ENCODE measurements at regions not wholly inside any gene's neighbourhood (a gene's known extent, or its start where the extent isn't known, plus 50 kb on each side); places are given as distances from the start of the nearest gene placed in this dataset.

GRCh38 chr2:19807866-19808265, 93.9 kb downstream of the TTC32 start:
- Histone ChIP-seq H3K4me3 (ENCODE audit: low read depth, low read length) (no peak overlapping the region), H3K4me1 (ENCODE audit: control insufficient read depth, insufficient read depth, low read length, poor library complexity, severe bottlenecking) (no peaks in the 10 kb centered on the region), H3K36me3 (ENCODE audit: control insufficient read depth, insufficient read depth, low read length) (no peaks in the 10 kb centered on the region), H3K9me3 (ENCODE audit: control insufficient read depth in 2 of 2, low read length in 2 of 2) (no peaks in the 10 kb centered on the region), H3K27me3 (ENCODE audit: control insufficient read depth, insufficient read depth, low read length) (peaks cover under 1% of the 10 kb centered on the region), H3K27ac (ENCODE audit: insufficient read depth, low read length, poor library complexity, severe bottlenecking) (no peak overlapping the region)
- H3K4me3 Mint-ChIP-seq, result no peak overlapping the region
- H3K9me3 Mint-ChIP-seq, result peaks cover 0 to 4% (median 0%) of the 10 kb centered on the region in 7 donors
- ATAC-seq (ENCODE audit: low read depth in 2 of 2), result no peak
- no peaks in the 10 kb centered on the region for H3K4me1 Mint-ChIP-seq
- DNase-seq, result no peak
- no peak overlapping the region for H3K27ac Mint-ChIP-seq
- peaks cover 11% of the 10 kb centered on the region for H3K27me3 Mint-ChIP-seq
- no peaks in the 10 kb centered on the region for H3K36me3 Mint-ChIP-seq

- Histone ChIP-seq H3K36me3 (ENCODE audit: control insufficient read depth, insufficient read depth, low read length) (no peaks in the 10 kb centered on the region), H3K4me1 (ENCODE audit: control insufficient read depth, insufficient read depth, low read length, poor library complexity, severe bottlenecking) (no peaks in the 10 kb centered on the region), H3K27me3 (ENCODE audit: control insufficient read depth, insufficient read depth, low read length) (no peaks in the 10 kb centered on the region), H3K27ac (ENCODE audit: insufficient read depth, low read length, poor library complexity, severe bottlenecking) (no peak overlapping the region), H3K9me3 (ENCODE audit: control insufficient read depth in 2 of 2, low read length in 2 of 2) (no peaks in the 10 kb centered on the region), H3K4me3 (ENCODE audit: low read depth, low read length) (no peak overlapping the region)
- H3K36me3 Mint-ChIP-seq, result no peaks in the 10 kb centered on the region
- peaks cover 11% of the 10 kb centered on the region for H3K27me3 Mint-ChIP-seq
- no peaks in the 10 kb centered on the region for H3K4me1 Mint-ChIP-seq
- ATAC-seq (ENCODE audit: low read depth in 2 of 2) (no peak), DNase-seq (no peak)
- no peak overlapping the region for H3K4me3 Mint-ChIP-seq
- H3K27ac Mint-ChIP-seq, result no peak overlapping the region
- peaks cover 0 to 4% (median 0%) of the 10 kb centered on the region in 7 donors for H3K9me3 Mint-ChIP-seq
Measured at GRCh38 chr2:19807346-19807745, 94.4 kb downstream of the TTC32 start.

DNA sequence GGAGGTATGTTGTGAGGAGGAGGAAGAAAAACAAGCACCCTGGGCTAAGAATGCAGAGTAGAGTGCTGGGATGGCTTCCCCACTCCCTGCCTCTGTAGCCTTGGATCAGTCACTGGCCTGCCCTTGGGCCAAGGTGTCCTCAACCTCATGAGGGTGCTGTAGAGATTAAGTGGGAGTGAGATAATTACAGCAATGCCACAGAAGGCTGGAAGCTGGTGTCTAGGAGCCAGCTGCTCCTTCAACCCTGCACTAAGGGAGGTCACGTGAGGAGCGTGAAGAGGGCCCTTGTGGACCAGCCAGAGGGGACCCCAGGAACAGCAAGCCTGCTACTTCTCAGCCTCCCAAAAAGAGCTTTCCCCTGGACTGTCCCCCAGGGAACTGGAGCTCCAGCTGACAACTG, 95.2 kb downstream of the TTC32 start:
- H3K27me3 Mint-ChIP-seq, result peaks cover 11% of the 10 kb centered on the region
- DNase-seq (no peak), ATAC-seq (ENCODE audit: low read depth in 2 of 2) (no peak)
- no peaks in the 10 kb centered on the region for H3K4me1 Mint-ChIP-seq
- Histone ChIP-seq H3K27ac (ENCODE audit: insufficient read depth, low read length, poor library complexity, severe bottlenecking) (no peak overlapping the region), H3K4me1 (ENCODE audit: control insufficient read depth, insufficient read depth, low read length, poor library complexity, severe bottlenecking) (no peaks in the 10 kb centered on the region), H3K4me3 (ENCODE audit: low read depth, low read length) (no peak overlapping the region), H3K9me3 (ENCODE audit: control insufficient read depth in 2 of 2, low read length in 2 of 2) (no peaks in the 10 kb centered on the region), H3K36me3 (ENCODE audit: control insufficient read depth, insufficient read depth, low read length) (no peaks in the 10 kb centered on the region), H3K27me3 (ENCODE audit: control insufficient read depth, insufficient read depth, low read length) (no peaks in the 10 kb centered on the region)
- no peak overlapping the region for H3K4me3 Mint-ChIP-seq
- no peak overlapping the region for H3K27ac Mint-ChIP-seq
- H3K36me3 Mint-ChIP-seq, result no peaks in the 10 kb centered on the region
- peaks cover 0 to 4% (median 0%) of the 10 kb centered on the region in 7 donors for H3K9me3 Mint-ChIP-seq

- Histone ChIP-seq H3K4me3 (ENCODE audit: low read depth, low read length) (no peak overlapping the region), H3K27ac (ENCODE audit: insufficient read depth, low read length, poor library complexity, severe bottlenecking) (no peak overlapping the region), H3K4me1 (ENCODE audit: control insufficient read depth, insufficient read depth, low read length, poor library complexity, severe bottlenecking) (no peaks in the 10 kb centered on the region), H3K9me3 (ENCODE audit: control insufficient read depth in 2 of 2, low read length in 2 of 2) (no peaks in the 10 kb centered on the region), H3K27me3 (ENCODE audit: control insufficient read depth, insufficient read depth, low read length) (no peaks in the 10 kb centered on the region), H3K36me3 (ENCODE audit: control insufficient read depth, insufficient read depth, low read length) (no peaks in the 10 kb centered on the region)
- Mint-ChIP-seq H3K27me3 (peaks cover 11% of the 10 kb centered on the region), H3K4me3 (no peak overlapping the region), H3K9me3 (peaks cover 0 to 4% (median 0%) of the 10 kb centered on the region in 7 donors), H3K4me1 (no peaks in the 10 kb centered on the region), H3K36me3 (no peaks in the 10 kb centered on the region), H3K27ac (no peak overlapping the region)
- DNase-seq, result no peak
- no peak for ATAC-seq (ENCODE audit: low read depth in 2 of 2)
Measured at GRCh38 chr2:19806131-19806530, 95.7 kb downstream of the TTC32 start.

DNA sequence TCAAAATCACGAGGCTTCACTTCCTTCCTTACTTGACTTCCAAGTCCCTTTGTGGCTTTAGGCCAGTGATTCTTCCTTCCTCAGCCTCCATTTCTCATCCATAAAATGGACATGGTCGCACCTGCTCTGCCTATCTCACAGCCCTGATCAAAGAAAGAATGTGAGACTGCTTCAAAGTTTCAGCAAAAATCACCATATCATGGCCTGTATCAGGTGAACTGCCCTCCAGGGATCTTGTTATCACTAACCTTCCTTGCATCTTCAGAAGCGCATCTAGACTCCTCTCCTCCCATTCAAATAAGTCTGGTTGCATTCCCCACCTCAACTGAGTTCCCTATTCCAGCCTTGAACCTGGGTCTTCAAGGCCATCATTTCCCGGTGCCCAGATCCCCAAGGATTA, 96.5 kb downstream of the TTC32 start:
- no peak overlapping the region for H3K4me3 ChIP-seq (ENCODE audit: low read depth, low read length)
- Mint-ChIP-seq H3K36me3 (no peaks in the 10 kb centered on the region), H3K27me3 (peaks cover 11% of the 10 kb centered on the region), H3K27ac (no peak overlapping the region), H3K4me3 (no peak overlapping the region), H3K4me1 (no peaks in the 10 kb centered on the region), H3K9me3 (peaks cover 0 to 4% (median 0%) of the 10 kb centered on the region in 7 donors)
- no peaks in the 10 kb centered on the region for H3K36me3 ChIP-seq (ENCODE audit: control insufficient read depth, insufficient read depth, low read length)
- H3K4me1 ChIP-seq (ENCODE audit: control insufficient read depth, insufficient read depth, low read length, poor library complexity, severe bottlenecking), result no peaks in the 10 kb centered on the region
- ATAC-seq (ENCODE audit: low read depth in 2 of 2) (no peak), DNase-seq (no peak)
- no peak overlapping the region for H3K27ac ChIP-seq (ENCODE audit: insufficient read depth, low read length, poor library complexity, severe bottlenecking)
- no peaks in the 10 kb centered on the region for H3K9me3 ChIP-seq (ENCODE audit: control insufficient read depth in 2 of 2, low read length in 2 of 2)
- H3K27me3 ChIP-seq (ENCODE audit: control insufficient read depth, insufficient read depth, low read length), result no peaks in the 10 kb centered on the region

- Mint-ChIP-seq H3K4me3 (no peak overlapping the region), H3K27ac (no peak overlapping the region), H3K36me3 (no peaks in the 10 kb centered on the region), H3K9me3 (peaks cover 0 to 4% (median 0%) of the 10 kb centered on the region in 7 donors), H3K27me3 (peaks cover 10% of the 10 kb centered on the region), H3K4me1 (no peaks in the 10 kb centered on the region)
- Histone ChIP-seq H3K36me3 (ENCODE audit: control insufficient read depth, insufficient read depth, low read length) (no peaks in the 10 kb centered on the region), H3K27ac (ENCODE audit: insufficient read depth, low read length, poor library complexity, severe bottlenecking) (no peak overlapping the region), H3K4me3 (ENCODE audit: low read depth, low read length) (no peak overlapping the region), H3K9me3 (ENCODE audit: control insufficient read depth in 2 of 2, low read length in 2 of 2) (no peaks in the 10 kb centered on the region), H3K4me1 (ENCODE audit: control insufficient read depth, insufficient read depth, low read length, poor library complexity, severe bottlenecking) (no peaks in the 10 kb centered on the region), H3K27me3 (ENCODE audit: control insufficient read depth, insufficient read depth, low read length) (no peaks in the 10 kb centered on the region)
- DNase-seq (no peak), ATAC-seq (ENCODE audit: low read depth in 2 of 2) (no peak)
Measured at GRCh38 chr2:19804639-19805260, 97.0 kb downstream of the TTC32 start.

DNA sequence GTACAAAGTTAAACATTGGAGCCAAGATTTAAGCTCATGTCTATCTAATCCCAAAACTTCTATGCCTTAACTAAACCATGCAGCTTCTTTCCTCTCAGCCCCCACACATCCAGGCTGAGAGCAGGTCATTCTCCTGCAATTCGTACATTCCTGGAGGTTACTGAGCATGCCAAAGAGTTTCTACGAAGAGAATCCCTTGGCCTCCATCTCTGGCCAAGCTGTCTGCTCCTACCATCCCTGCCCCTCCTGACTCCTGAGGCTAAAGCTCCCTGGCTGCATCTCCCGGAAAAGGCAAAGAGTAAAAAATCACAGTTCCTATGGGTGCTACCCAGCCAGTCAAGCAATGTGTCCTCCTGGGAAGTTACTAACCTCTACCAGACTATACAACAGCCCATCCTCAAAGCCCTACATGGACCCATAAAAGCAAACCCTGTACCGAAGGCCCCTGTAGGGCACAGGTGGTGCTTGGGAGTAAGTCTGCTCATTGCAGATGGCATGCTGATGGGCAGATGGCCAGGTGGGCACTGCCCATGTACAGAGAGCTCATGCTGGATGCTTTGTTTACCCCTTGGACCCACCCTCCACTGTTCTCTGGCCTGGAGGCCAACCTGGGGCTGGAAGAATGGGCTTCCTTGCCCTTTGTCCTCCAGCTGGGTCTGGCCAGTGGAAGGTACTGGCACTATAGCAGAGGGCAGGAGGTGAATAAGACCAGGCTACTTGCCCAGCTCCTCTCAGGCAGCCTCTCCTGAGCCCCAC, 99.5 kb downstream of the TTC32 start:
- Mint-ChIP-seq H3K27ac (no peak overlapping the region), H3K27me3 (peaks cover 4% of the 10 kb centered on the region), H3K4me1 (no peaks in the 10 kb centered on the region), H3K4me3 (no peak overlapping the region), H3K9me3 (peaks cover 0 to 4% (median 0%) of the 10 kb centered on the region in 7 donors), H3K36me3 (no peaks in the 10 kb centered on the region)
- Histone ChIP-seq H3K4me3 (ENCODE audit: low read depth, low read length) (no peak overlapping the region), H3K27me3 (ENCODE audit: control insufficient read depth, insufficient read depth, low read length) (no peaks in the 10 kb centered on the region), H3K9me3 (ENCODE audit: control insufficient read depth in 2 of 2, low read length in 2 of 2) (no peaks in the 10 kb centered on the region), H3K27ac (ENCODE audit: insufficient read depth, low read length, poor library complexity, severe bottlenecking) (no peak overlapping the region), H3K36me3 (ENCODE audit: control insufficient read depth, insufficient read depth, low read length) (no peaks in the 10 kb centered on the region), H3K4me1 (ENCODE audit: control insufficient read depth, insufficient read depth, low read length, poor library complexity, severe bottlenecking) (no peaks in the 10 kb centered on the region)
- DNase-seq, result no peak
- no peak for ATAC-seq (ENCODE audit: low read depth in 2 of 2)

All from CD4-positive, CD25-positive, alpha-beta regulatory T cell (primary cell).